ENCODE measurements at regions not wholly inside any gene's neighbourhood (a gene's known extent, or its start where the extent isn't known, plus 50 kb on each side); places are given as distances from the start of the nearest gene placed in this dataset.
"Not testable (repeated sequence)": the region's sequence is repeated elsewhere in the genome, so short reads cannot be mapped to it uniquely, and the experiment has no call there.

DNA sequence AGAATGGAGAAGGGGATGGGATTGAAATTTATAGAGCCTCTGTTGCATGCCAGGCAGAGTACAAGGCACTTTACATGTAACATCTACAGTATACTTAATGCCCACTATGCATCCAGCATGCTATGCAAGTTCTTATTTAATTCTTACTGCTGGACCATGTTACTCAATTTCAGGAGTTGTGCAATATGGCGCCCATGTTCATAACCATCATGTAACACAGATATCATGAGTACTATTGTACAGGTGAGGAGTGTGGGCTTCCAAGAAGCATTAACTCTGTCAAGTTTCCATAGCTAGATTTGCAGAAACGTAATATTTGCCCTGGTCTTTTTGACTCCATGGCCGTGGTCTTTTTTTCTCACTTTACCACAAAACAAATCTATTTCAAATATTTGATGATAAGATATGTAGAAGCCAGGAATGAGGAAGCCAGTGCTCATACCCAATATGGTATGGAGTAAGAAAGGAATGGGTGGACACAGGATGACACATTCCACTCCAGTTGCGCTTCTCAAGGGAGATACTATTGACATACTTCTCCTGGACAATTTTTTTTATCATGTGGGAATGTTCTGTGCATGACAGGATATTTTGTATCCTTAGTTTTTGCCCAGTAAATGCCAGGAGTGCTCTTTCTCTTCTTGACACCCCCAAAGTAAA is 191.8 kb downstream of the C12orf75 start:
- H3K27ac ChIP-seq: peak overlapping the region; percentile 5
- DNase-seq (ENCODE audit: low read depth, low spot score): no peak

DNA sequence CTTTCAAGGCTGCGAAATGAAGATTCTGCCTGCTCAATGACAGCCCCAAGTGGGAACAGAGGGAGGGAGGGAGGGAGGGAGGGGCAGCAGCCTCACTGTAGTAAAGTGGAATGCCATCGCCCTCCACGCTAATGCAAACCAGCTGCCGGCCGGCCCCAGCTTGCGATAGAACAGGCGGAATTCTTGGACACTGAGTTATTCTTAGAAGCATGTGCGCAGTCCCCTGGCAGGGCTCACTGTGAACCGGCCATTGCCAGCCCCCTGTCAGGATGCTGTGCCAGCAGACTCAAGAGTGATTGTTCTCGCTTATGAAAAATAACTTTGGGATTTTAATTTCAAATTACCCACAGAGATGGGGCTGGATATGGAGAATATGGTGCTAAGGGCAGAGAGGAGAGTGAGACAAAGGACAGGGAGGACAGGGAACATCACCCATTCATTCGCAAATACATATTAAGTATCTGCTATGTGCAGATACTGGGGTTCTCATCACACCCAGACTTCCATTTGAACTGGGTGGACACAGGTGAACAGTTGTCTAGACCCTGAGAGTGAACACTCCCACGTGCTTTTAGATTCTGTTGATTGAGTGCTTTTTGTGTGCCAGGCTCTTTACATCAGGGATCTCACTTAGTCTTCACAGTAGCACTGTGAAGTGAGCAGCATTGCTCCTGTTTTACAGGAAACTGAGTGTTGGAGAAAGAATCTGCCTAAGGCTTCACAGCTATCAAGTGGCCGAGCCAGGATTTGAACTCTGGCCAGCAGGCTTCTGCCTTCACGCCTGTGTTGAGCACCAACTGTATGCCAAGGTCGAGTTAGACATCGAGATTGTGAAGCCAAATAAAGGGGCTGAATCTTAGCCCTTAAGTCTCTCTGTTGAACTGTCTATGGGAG is 192.9 kb downstream of the C12orf75 start:
- no peak for DNase-seq (ENCODE audit: low read depth, low spot score)
- H3K27ac ChIP-seq: peak overlapping the region; percentile 17

DNA sequence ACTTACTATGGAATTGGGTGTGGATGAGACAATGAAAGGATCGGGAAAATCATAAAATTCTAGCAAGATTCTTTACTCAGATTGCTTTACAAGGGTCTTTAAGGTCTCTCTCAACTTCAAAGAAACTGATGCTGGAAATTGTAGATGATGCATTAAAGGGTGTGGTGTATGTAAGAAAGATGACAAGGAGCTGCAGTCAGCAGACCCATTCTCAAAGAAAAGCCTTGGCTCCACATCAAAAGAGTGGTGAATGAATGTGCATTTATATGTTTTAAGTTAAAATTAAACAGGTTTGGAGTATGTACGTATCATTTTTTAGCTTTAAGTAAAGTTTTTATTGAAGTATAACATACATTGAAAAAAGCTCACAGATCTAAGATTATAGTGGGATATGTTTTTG is 194.5 kb downstream of the C12orf75 start:
- no peak overlapping the region for H3K27ac ChIP-seq
- no peak for DNase-seq (ENCODE audit: low read depth, low spot score)

DNA sequence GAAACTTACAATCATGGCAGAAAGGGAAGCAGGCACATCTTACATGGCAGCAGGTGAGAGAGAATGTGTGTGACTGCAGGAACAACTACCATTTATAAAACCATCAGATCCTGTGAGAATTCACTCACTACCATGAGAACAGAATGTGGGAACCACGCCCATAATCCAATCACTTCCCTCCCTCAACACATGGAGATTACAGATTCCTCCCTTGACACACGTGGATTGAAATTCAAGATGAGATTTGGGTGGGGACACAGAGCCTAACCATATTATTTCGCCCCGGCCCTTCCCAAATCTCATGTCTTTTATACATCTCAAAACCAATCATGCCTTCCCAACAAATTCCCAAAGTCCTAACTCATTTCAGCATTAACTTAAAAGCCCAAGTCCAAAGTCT is 203.6 kb downstream of the C12orf75 start:
- no peak overlapping the region for H3K27ac ChIP-seq
- no peak for DNase-seq (ENCODE audit: low read depth, low spot score)

DNA sequence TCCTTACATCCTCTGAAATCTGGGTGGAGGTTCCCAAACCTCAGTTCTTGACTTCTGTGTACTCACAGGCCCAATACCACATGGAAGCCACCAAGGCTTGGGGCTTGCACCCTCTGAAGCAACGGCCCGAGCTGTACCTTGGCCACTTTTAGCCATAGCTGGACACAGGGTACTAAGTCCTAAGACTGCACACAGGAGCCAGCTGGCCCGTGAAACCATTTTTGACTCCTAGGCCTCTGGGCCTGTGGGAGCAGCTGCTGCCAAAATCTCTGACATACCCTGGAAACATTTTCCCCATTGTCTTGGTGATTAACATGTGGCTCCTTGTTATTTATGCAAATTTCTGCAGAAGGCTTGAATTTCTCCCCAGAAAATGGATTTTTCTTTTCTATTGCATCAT is 204.5 kb downstream of the C12orf75 start:
- DNase-seq (ENCODE audit: low read depth, low spot score); H3K27ac ChIP-seq: not testable (repeated sequence)

DNA sequence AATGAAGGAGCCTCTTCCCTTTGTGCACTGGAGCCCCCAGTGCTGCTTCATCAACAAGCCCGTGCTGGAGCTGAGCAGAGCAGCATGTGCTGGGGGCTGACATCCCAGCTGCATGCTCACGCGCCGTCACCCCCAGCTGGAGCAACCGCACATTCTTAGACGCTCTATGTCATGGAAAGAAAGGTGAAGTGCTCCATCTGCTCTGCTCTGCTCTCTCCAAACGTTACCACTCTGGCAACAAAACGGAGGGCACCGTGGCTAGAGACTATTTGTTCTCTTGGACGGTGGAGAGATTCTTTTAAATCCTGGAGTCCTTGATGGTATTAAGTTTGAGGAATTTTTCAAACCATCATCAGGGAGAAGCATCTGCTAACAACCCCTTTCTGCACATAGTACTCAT is 208.4 kb downstream of the C12orf75 start:
- H3K27ac ChIP-seq: no peak overlapping the region
- DNase-seq (ENCODE audit: low read depth, low spot score): no peak

DNA sequence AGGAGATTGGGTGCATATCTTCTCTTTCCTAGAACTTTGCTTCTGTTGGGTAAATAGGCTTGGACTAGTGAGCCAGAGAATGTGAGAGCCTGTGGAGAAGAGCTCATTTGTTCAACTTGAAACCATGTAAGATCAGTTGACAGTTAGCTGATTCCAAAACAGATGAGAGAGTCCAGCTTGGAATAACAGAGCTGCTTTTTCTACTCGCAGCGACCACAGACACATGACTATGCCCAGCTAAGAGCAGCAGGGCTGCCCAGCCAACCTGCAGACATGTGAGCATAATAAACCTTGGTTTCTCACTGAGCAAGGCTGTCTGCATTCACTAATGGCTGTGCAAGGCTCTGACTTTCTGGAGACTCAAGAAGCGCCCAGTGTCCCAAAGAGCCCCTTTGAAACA is 209.2 kb downstream of the C12orf75 start:
- no peak for DNase-seq (ENCODE audit: low read depth, low spot score)
- H3K27ac ChIP-seq: no peak overlapping the region

DNA sequence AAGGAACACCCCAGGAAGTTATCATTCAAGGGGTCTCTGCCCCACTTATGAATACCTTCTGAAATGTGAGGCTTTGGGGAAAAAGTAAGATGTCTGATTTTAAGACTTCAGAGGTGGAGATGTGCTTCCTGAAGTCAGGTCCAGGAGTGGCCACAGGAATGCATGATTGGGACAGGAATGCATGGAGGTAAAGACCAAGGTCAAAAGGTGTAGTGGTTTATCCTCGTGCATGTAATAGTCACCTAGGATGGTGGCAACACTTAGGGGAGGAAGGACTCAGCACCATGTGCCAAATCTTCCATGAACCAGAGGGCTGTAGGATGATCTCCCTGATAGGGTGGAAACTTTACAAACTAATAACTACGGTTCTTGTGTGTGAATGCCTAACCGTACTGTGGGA is 217.3 kb downstream of the C12orf75 start:
- no peak for DNase-seq (ENCODE audit: low read depth, low spot score)
- no peak overlapping the region for H3K27ac ChIP-seq

DNA sequence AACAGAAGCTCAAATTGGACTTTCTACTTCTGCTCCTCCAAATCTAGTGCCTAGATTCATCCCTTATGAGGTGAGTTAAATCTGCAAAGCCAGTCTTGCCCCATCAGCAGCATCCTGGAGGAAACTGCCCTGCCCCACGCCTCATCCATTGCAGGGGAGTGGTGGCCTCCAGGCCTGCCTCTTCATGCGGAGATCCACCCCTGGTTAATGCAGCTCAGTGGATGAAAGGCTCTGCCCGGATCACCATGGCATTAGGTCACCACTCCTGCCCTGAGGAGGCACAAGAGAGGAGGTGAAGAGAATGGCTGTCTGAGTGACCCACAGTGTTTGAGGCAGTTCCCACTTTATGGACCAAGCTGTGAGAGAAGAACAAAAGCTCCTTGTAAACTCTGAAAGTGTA is 218.1 kb downstream of the C12orf75 start:
- DNase-seq (ENCODE audit: low read depth, low spot score): no peak

DNA sequence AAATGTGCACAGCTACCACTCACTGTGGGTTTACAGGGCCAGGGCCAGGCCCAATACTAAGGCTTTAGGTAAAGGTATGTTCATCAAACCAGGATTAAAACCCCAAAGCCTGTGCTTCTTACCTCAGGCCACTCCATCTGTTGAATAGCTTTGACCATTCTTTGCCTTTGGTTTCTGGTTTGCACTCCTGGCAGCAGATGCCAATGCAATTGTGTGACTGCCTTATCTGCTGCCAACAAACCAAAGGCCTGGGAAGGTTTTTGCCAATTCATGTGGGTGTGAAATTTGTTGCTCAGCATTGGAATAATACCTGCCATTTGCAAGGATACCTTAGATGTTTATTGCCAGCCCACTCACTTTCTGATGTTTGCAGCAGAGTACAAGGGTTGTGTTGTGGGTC is 221.6 kb downstream of the C12orf75 start:
- no peak overlapping the region for H3K27ac ChIP-seq
- DNase-seq (ENCODE audit: low read depth, low spot score): no peak

More for the DNA sequence above, 218.1 kb downstream of the C12orf75 start:
- H3K27ac ChIP-seq: no peak overlapping the region

DNA sequence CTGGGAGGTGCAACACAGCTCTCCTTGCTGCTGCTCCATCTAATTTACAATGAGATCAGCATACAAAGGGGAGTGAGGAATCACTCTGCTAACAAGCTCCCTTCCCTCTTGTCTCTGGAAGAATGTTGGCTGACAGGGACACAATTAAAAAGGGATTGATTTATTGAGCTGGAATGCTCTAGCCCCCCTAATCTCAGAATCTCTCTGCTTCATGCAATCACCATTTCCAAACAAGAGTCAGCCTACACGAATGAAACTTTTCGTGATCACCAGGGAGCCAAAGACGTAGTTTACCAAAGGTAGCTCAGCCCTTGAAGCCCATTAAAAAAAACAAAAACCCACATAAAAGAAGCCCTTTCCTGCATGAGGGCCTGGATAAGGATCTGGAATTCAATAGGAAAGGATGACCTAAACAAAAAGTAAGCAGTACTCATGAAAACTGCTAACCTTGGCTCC is 223.8 kb downstream of the C12orf75 start:
- DNase-seq (ENCODE audit: low read depth, low spot score): no peak
- H3K27ac ChIP-seq: no peak overlapping the region

DNA sequence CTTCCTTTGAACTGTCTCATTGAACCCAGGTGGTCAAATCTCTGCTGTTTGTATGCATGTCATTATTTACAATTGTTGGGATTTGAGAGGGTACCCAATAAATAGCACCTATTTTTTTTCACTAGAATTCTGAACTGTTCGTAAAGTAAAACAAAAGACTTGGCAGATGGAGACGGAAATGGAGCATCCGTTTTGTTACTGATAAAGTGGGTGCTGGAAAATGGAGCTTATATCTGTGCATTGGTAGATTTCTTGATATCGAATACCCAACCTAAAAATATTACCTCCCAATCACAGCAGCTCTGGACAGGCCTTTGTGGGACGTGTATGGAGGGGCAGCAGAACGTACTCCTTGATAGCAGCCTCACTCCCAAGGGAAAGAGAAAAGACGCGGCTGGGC is 224.4 kb downstream of the C12orf75 start:
- no peak for DNase-seq (ENCODE audit: low read depth, low spot score)

DNA sequence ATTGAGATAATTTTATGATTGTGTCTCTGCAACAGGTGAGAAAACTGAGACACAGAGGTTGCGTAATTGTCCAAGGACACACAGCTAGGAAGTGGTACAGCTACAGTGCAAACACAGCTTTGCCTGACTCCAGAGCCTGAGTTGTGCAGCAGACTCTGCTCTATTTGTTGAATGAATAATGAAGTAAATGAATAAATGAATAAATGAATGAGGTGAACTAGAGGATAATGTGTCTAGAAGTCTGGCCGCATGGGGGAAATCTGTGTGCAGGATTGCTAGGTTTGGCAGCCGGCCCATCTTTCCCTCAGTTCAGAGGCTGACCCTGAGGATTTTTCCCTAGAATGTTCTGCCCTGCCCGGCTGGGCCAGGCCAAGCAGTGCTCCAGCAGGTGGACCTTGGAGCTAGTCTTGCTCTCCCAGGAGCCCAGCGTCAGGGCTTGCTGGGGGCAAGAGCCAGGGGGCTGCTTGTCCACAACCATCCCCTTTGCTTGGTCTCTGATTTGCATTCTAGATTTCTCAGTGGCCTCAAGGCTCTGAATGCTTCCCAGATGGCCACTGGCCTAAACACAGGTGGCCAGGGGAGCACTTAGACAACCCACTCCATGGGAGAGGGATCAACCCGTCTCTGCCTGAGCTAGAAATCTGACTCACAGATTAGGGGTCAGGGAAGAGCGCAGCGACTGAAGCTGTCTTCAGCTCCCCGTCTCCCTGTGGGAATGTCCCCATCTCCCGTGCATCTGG is 225.2 kb downstream of the C12orf75 start:
- no peak for DNase-seq (ENCODE audit: low read depth, low spot score)
- no peak overlapping the region for H3K27ac ChIP-seq

More for the DNA sequence above, 224.4 kb downstream of the C12orf75 start:
- H3K27ac ChIP-seq: no peak overlapping the region

DNA sequence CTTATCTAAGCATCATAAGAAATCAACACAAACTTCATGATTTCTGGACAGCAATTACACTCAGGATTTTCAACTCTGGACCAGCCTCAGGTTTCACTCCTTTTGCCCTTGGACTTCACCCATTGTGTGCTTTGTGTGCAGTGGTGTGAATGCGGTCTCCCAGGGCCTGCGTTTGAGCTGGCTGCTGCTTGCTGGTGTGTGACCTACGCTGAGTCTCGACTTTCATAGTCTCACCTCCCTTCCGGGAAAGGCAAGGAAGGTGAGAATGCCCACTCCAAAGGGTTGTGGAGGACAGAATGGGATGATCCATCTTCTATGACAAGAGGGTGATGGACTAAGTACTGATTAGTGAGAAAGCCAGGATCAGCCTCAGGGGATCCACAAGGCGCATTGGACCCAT is 228.8 kb downstream of the C12orf75 start:
- no peak overlapping the region for H3K27ac ChIP-seq
- DNase-seq (ENCODE audit: low read depth, low spot score): no peak

DNA sequence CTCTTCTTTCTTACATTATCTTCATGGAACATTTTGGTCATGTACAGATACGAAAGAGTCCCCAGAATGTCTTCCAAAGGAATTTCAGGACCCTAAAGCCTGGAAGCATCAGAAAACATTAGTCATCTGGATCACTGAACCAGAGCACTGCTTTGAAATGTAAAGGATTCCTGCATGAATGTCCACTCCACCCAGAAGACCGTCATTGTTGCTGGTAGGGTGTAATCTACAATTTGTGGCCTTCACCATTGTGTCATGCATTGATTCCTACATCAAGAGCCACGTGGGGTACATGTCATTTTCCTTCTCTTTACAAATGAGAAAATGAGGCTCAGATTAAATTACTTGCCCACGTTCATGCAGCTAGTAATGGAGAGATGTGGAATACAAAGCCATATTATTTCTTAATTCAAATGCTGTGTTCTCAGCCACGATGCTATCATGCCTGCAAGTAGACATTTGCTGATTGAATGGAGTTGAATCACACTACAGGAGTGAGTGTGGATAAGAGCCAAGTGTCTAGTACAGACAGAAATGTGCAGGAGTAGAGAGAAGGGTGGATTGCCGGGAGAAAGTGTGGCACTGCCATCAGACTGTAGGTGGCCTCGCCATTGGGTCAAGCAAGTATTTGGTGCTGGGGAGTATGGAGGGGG is 231.2 kb downstream of the C12orf75 start:
- DNase-seq (ENCODE audit: low read depth, low spot score): peak; percentile 34
- H3K27ac ChIP-seq: peak overlapping the region; percentile 87

DNA sequence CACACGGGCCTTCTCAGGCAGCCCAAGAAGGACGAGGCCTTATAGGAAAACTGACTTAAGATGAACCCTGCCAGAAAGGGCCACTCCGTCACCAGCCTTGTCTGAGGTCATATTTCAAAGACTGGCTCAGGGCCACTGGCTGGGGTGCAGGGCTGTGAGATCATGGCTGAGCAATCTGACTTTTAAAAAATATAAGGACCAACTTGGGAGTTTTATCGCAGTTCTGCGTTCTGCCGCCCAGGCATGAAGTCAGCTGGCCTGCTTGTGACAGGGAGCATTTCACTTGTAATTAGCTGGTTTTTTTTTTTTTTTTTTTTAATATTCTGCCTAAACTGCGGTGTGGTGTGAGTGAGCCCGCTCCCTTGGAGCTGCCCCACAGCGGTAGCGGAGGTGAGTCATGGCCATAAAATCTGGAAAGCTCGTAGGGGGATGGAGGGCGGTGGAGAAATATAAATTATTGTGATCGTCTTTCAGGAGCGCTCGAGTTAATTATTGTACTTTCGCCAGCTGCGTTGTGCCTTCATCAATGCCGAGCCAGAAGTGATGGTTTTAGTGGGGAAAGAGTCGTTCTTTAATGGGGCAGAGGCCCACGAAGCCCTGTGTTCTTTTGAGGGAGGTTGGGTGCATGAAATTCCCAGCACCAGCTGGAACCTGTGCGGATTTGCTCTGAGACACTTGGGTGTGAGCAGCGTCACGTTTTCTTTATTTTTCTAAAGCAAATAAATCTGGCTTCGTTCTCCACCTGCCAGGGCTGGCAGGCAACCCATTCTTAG is 231.9 kb downstream of the C12orf75 start:
- H3K27ac ChIP-seq: peak overlapping the region; percentile 87
- peak; percentile 37 for DNase-seq (ENCODE audit: low read depth, low spot score)

DNA sequence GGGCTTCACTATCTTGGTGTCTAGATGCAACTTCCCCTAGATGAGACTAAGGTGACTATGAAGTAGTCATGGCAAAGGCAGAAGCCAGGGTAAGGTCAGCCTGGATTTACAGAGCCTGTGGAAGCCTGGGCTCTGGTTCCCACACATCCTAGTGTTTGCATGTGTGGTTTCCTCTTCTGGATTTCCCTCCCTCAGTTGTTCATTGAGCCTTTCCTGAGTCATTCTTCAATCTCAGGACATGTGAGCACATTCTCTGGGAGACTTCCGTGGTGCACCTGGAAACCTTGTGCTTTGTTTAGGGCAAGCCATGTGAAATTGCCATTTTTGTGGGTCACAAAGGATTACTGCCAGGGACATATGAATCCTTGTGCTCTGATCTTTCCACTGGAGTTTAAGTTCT is 236.6 kb downstream of the C12orf75 start:
- no peak overlapping the region for H3K27ac ChIP-seq
- no peak for DNase-seq (ENCODE audit: low read depth, low spot score)

DNA sequence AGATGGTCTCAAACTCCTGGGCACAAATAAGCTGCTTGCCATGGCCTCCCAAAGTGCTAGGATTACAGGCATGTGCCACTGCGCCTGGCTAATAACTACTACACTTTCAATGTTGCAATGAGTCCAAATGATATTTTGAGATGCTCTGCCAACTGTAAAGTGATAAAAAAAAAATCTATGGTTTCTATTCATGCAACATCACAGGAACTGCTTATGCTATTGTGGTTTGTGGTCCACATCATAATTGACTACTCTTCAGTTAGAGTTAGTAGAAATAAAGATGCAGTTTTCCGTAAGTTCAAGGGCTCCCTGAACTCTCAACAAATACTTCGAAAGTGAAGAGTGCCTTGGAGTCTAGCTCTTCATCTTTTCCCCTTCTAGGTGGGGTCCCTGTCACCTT is 239.4 kb downstream of the C12orf75 start:
- H3K27ac ChIP-seq: no peak overlapping the region
- no peak for DNase-seq (ENCODE audit: low read depth, low spot score)

DNA sequence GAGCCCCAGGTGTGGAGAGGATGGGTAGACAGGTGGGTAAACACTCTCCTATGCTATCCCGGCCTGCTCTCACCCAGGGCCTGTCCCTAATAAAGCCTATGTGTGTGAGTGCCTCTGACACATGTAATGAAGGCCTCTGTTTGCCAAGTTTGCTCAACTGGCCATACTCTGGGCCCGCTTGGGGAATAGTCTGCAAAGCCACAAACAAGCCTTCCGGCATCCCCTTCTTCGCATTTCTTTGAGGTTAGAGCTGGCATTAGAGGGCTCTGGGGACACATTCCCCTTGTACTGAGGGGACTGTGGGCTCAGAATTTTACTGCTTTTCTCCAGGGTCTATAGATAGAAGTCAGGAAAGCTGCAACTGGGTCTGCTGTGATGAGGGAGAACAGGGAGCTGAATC is 240.5 kb downstream of the C12orf75 start:
- H3K27ac ChIP-seq: no peak overlapping the region
- DNase-seq (ENCODE audit: low read depth, low spot score): no peak

DNA sequence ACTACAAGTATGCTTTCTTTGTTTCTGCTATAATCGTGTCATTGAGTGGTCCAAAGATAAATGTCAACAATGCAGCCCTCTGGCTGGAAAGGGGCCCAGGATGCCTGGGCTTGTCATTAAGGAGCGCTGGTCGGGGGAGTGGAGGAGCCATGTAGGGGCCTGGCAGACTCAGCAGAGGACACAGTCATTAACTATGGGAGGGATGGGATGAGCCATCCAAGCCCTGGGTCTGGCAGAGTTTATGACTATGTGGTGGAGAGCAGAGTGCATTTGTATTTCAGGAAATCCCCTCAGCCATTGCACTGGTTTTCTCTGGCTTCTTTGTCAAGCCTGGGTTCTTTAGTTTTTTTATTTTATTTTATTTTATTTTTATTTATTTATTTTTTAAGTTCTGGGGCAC is 243.1 kb downstream of the C12orf75 start:
- no peak overlapping the region for H3K27ac ChIP-seq
- DNase-seq (ENCODE audit: low read depth, low spot score): no peak
